ENCODE measurements at regions not wholly inside any gene's neighbourhood (a gene's known extent, or its start where the extent isn't known, plus 50 kb on each side); places are given as distances from the start of the nearest gene placed in this dataset.

DNA sequence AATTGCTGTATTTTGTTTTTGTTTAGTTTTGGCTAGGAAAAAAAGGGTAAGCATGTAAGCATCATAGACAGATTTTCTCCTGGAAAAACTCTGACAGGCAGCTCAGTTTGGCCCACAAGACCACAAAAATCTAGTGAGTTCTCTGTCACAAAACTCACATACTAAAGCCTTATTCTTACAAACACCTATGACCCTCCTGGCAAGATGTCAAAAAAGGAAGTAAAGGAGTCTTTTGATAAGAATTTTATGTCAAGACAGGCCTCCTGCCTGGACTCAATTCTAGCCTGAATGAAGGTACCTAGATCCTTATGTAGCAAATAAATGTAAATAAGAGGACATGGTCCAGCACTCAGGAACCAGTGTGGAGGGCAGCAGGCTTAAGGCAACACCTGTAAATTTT lies 668.3 kb upstream of the ZNF385D start:
- Histone ChIP-seq H3K9me3 (replicated peaks in 1 of 2; ENCODE audit: control insufficient read depth in 2 of 2, insufficient read depth in 1 of 2, low read depth in 1 of 2, low read length in 2 of 2) (peaks cover 0 to 2% of the 10 kb centered on the region in 2 donors), H3K79me1 (ENCODE audit: low read depth, low read length) (no peaks in the 10 kb centered on the region), H3K9ac (ENCODE audit: low read depth, low read length, poor library complexity) (no peak overlapping the region), H2AFZ (ENCODE audit: low read length) (no peak overlapping the region), H2BK15ac (ENCODE audit: low read length) (no peak overlapping the region), H3K27ac (replicated peaks; ENCODE audit: low read length) (no peak overlapping the region), H3K14ac (ENCODE audit: low read length) (no peak overlapping the region), H3K18ac (ENCODE audit: low read length) (no peak overlapping the region), H3K4ac (ENCODE audit: low read length) (no peak overlapping the region), H2BK12ac (ENCODE audit: low read length) (no peak overlapping the region), H3K23ac (ENCODE audit: low read depth, low read length, poor library complexity) (no peak overlapping the region), H2BK120ac (ENCODE audit: low read depth, low read length) (no peak overlapping the region), H2AK5ac (ENCODE audit: low read depth, low read length) (no peak overlapping the region), H3K36me3 (replicated peaks in 1 of 2; ENCODE audit: control insufficient read depth in 2 of 2, insufficient read depth in 2 of 2, low read length in 2 of 2) (no peaks in the 10 kb centered on the region), H2BK5ac (ENCODE audit: low read length) (no peak overlapping the region), H3K4me2 (ENCODE audit: insufficient read depth, low read length, poor library complexity, severe bottlenecking) (no peak overlapping the region), H3K27me3 (ENCODE audit: control insufficient read depth in 3 of 3, insufficient read depth in 3 of 3, low read depth in 1 of 3, low read length in 3 of 3) (no peaks in the 10 kb centered on the region), H3K4me3 (ENCODE audit: low read length in 2 of 2) (no peak overlapping the region), H4K91ac (ENCODE audit: low read depth, low read length, poor library complexity) (no peak overlapping the region), H3K4me1 (ENCODE audit: control insufficient read depth in 2 of 2, insufficient read depth in 1 of 2, low read depth in 1 of 2, low read length in 2 of 2) (no peaks in the 10 kb centered on the region), H4K8ac (ENCODE audit: low read depth, low read length) (no peak overlapping the region)
- no peak for DNase-seq (ENCODE audit: low spot score)

DNA sequence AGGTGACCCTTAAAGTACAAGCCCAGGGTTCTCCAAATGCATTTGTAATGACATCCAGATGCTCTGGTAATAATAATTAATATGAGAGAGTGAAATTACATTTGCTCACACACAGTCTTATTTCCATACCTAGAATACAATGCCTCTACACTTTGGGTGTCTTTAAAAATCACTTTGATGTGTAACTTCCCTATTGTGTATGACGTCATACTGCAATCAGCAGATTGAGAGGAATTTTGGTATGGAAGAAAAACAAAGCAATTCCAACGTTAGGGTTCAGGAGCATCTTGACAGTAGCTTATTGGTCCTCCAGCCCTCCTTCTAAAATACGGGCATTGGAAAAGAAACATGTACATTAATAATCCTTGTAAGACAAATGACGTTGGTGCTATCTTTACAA lies 670.6 kb upstream of the ZNF385D start:
- no peak overlapping the region for H3K4me3 ChIP-seq (ENCODE audit: low read length in 2 of 2)
- H2AK5ac ChIP-seq (ENCODE audit: low read depth, low read length), result no peak overlapping the region
- H2BK5ac ChIP-seq (ENCODE audit: low read length), result no peak overlapping the region
- H3K23ac ChIP-seq (ENCODE audit: low read depth, low read length, poor library complexity), result no peak overlapping the region
- H4K91ac ChIP-seq (ENCODE audit: low read depth, low read length, poor library complexity), result no peak overlapping the region
- H2BK12ac ChIP-seq (ENCODE audit: low read length), result no peak overlapping the region
- H3K4ac ChIP-seq (ENCODE audit: low read length), result no peak overlapping the region
- H3K79me1 ChIP-seq (ENCODE audit: low read depth, low read length), result no peaks in the 10 kb centered on the region
- H3K18ac ChIP-seq (ENCODE audit: low read length), result no peak overlapping the region
- no peak for DNase-seq (ENCODE audit: low spot score)
- H2AFZ ChIP-seq (ENCODE audit: low read length), result no peak overlapping the region
- H3K27me3 ChIP-seq (ENCODE audit: control insufficient read depth in 3 of 3, insufficient read depth in 3 of 3, low read depth in 1 of 3, low read length in 3 of 3), result no peaks in the 10 kb centered on the region
- H3K36me3 ChIP-seq (replicated peaks in 1 of 2; ENCODE audit: control insufficient read depth in 2 of 2, insufficient read depth in 2 of 2, low read length in 2 of 2), result no peaks in the 10 kb centered on the region
- H2BK15ac ChIP-seq (ENCODE audit: low read length), result no peak overlapping the region
- H2BK120ac ChIP-seq (ENCODE audit: low read depth, low read length), result no peak overlapping the region
- no peak overlapping the region for H3K4me2 ChIP-seq (ENCODE audit: insufficient read depth, low read length, poor library complexity, severe bottlenecking)
- no peak overlapping the region for H3K9ac ChIP-seq (ENCODE audit: low read depth, low read length, poor library complexity)
- peaks cover 0 to under 1% of the 10 kb centered on the region in 2 donors for H3K9me3 ChIP-seq (replicated peaks in 1 of 2; ENCODE audit: control insufficient read depth in 2 of 2, insufficient read depth in 1 of 2, low read depth in 1 of 2, low read length in 2 of 2)
- no CpG with 5 or more reads among the region's 4 CpGs for WGBS, 2 donors (ENCODE audit: extremely low coverage in 2 of 2, insufficient read length in 2 of 2, insufficient replicate concordance in 1 of 2)
- H3K14ac ChIP-seq (ENCODE audit: low read length), result no peak overlapping the region
- H4K8ac ChIP-seq (ENCODE audit: low read depth, low read length), result no peak overlapping the region
- no peak overlapping the region for H3K27ac ChIP-seq (replicated peaks; ENCODE audit: low read length)
- no peaks in the 10 kb centered on the region for H3K4me1 ChIP-seq (ENCODE audit: control insufficient read depth in 2 of 2, insufficient read depth in 1 of 2, low read depth in 1 of 2, low read length in 2 of 2)

DNA sequence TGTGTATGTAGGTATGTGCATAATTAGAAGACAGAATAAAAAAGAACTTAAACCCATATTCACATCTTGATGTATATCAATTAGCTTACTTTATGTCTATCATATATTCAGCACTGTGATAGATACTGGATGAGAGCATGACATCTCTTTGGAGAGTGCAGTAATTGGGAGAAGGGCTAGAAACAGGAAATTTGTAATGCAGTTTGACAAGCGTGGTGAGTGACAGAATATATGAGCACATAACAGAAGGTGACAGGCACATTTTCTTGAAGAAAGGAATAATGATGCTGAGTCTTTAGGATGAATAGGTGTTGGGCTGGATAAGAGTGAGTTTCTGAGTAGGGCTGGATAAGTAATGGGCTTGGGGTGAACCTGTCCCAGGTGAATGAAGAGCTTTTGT lies 680.3 kb upstream of the ZNF385D start:
- Histone ChIP-seq H3K4me2 (ENCODE audit: insufficient read depth, low read length, poor library complexity, severe bottlenecking) (no peak overlapping the region), H3K14ac (ENCODE audit: low read length) (no peak overlapping the region), H3K4ac (ENCODE audit: low read length) (no peak overlapping the region), H3K36me3 (replicated peaks in 1 of 2; ENCODE audit: control insufficient read depth in 2 of 2, insufficient read depth in 2 of 2, low read length in 2 of 2) (no peaks in the 10 kb centered on the region), H3K23ac (ENCODE audit: low read depth, low read length, poor library complexity) (no peak overlapping the region), H2BK5ac (ENCODE audit: low read length) (no peak overlapping the region), H2AK5ac (ENCODE audit: low read depth, low read length) (no peak overlapping the region), H4K8ac (ENCODE audit: low read depth, low read length) (no peak overlapping the region), H4K91ac (ENCODE audit: low read depth, low read length, poor library complexity) (no peak overlapping the region), H3K4me1 (ENCODE audit: control insufficient read depth in 2 of 2, insufficient read depth in 1 of 2, low read depth in 1 of 2, low read length in 2 of 2) (no peaks in the 10 kb centered on the region), H3K79me1 (ENCODE audit: low read depth, low read length) (no peaks in the 10 kb centered on the region), H3K4me3 (ENCODE audit: low read length in 2 of 2) (no peak overlapping the region), H3K18ac (ENCODE audit: low read length) (no peak overlapping the region), H2AFZ (ENCODE audit: low read length) (no peak overlapping the region), H3K27me3 (ENCODE audit: control insufficient read depth in 3 of 3, insufficient read depth in 3 of 3, low read depth in 1 of 3, low read length in 3 of 3) (no peaks in the 10 kb centered on the region), H2BK120ac (ENCODE audit: low read depth, low read length) (no peak overlapping the region), H3K9ac (ENCODE audit: low read depth, low read length, poor library complexity) (no peak overlapping the region), H2BK15ac (ENCODE audit: low read length) (no peak overlapping the region), H3K9me3 (replicated peaks in 1 of 2; ENCODE audit: control insufficient read depth in 2 of 2, insufficient read depth in 1 of 2, low read depth in 1 of 2, low read length in 2 of 2) (no peaks in the 10 kb centered on the region), H3K27ac (replicated peaks; ENCODE audit: low read length) (no peak overlapping the region), H2BK12ac (ENCODE audit: low read length) (no peak overlapping the region)
- no CpG with 5 or more reads among the region's 1 CpG for WGBS, 2 donors (ENCODE audit: extremely low coverage in 2 of 2, insufficient read length in 2 of 2, insufficient replicate concordance in 1 of 2)
- no peak for DNase-seq (ENCODE audit: low spot score)

DNA sequence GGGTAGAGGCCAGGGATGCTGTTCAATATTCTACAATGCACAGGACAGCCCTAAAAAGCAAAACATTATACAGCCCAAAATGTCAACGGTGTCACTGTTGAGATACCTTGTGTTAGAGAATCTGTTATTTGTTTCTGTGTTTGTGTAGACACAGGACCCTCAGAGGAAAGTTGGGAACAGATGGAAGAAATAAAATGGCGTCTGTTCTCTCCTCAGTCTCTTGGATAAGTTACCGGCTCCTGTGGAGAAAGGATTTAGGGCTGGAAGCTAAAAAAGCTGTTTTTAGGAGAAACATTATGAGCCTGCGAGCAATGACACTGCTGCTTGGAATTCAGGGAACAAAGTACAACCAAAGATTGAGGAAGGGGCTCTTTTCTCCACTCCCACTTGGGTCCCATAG lies 688.6 kb upstream of the ZNF385D start:
- no peak overlapping the region for H2BK5ac ChIP-seq (ENCODE audit: low read length)
- no peaks in the 10 kb centered on the region for H3K36me3 ChIP-seq (replicated peaks in 1 of 2; ENCODE audit: control insufficient read depth in 2 of 2, insufficient read depth in 2 of 2, low read length in 2 of 2)
- H2BK12ac ChIP-seq (ENCODE audit: low read length), result no peak overlapping the region
- no peak overlapping the region for H4K91ac ChIP-seq (ENCODE audit: low read depth, low read length, poor library complexity)
- H3K4me1 ChIP-seq (ENCODE audit: control insufficient read depth in 2 of 2, insufficient read depth in 1 of 2, low read depth in 1 of 2, low read length in 2 of 2), result no peaks in the 10 kb centered on the region
- H2BK15ac ChIP-seq (ENCODE audit: low read length), result no peak overlapping the region
- no peak overlapping the region for H3K23ac ChIP-seq (ENCODE audit: low read depth, low read length, poor library complexity)
- no peak for DNase-seq (ENCODE audit: low spot score)
- H3K4me3 ChIP-seq (ENCODE audit: low read length in 2 of 2), result no peak overlapping the region
- no peak overlapping the region for H4K8ac ChIP-seq (ENCODE audit: low read depth, low read length)
- H3K27ac ChIP-seq (replicated peaks; ENCODE audit: low read length), result no peak overlapping the region
- no peak overlapping the region for H3K4me2 ChIP-seq (ENCODE audit: insufficient read depth, low read length, poor library complexity, severe bottlenecking)
- no peaks in the 10 kb centered on the region for H3K27me3 ChIP-seq (ENCODE audit: control insufficient read depth in 3 of 3, insufficient read depth in 3 of 3, low read depth in 1 of 3, low read length in 3 of 3)
- H3K9ac ChIP-seq (ENCODE audit: low read depth, low read length, poor library complexity), result no peak overlapping the region
- H3K4ac ChIP-seq (ENCODE audit: low read length), result no peak overlapping the region
- H3K79me1 ChIP-seq (ENCODE audit: low read depth, low read length), result no peaks in the 10 kb centered on the region
- no peak overlapping the region for H3K14ac ChIP-seq (ENCODE audit: low read length)
- no peak overlapping the region for H2BK120ac ChIP-seq (ENCODE audit: low read depth, low read length)
- H2AK5ac ChIP-seq (ENCODE audit: low read depth, low read length), result no peak overlapping the region
- H2AFZ ChIP-seq (ENCODE audit: low read length), result no peak overlapping the region
- no CpG with 5 or more reads among the region's 4 CpGs for WGBS, 2 donors (ENCODE audit: extremely low coverage in 2 of 2, insufficient read length in 2 of 2, insufficient replicate concordance in 1 of 2)
- H3K18ac ChIP-seq (ENCODE audit: low read length), result no peak overlapping the region
- no peaks in the 10 kb centered on the region for H3K9me3 ChIP-seq (replicated peaks in 1 of 2; ENCODE audit: control insufficient read depth in 2 of 2, insufficient read depth in 1 of 2, low read depth in 1 of 2, low read length in 2 of 2)
